CD14-positive monocyte (primary cell): ENCODE measurements at regions not wholly inside any gene's neighbourhood (a gene's known extent, or its start where the extent isn't known, plus 50 kb on each side); places are given as distances from the start of the nearest gene placed in this dataset.

Experiments
- DNase-seq, 3 donors: peaks; one replicate each; pipeline ENCODE4 v3.0.0-alpha.2; 2011 to 2022
- H2AFZ ChIP-seq: 2 replicates; pipeline ENCODE4 v1.6.0; 2012; ENCODE audit warnings: mild to moderate bottlenecking, low read depth, low read length, inconsistent platforms; ENCODE audit not compliant: insufficient read depth, poor library complexity, severe bottlenecking
- H3K27ac ChIP-seq, 2 donors: 1 replicate in 1 of 2; 2 replicates in 1 of 2; pipeline ENCODE4 v1.5.1; 2012 to 2013; ENCODE audit warnings: low read length in 2 of 2, control low read depth in 1 of 2, inconsistent platforms in 1 of 2, low read depth in 1 of 2, mild to moderate bottlenecking in 1 of 2
- H3K27me3 ChIP-seq, 2 donors: one replicate each; pipeline versions ENCODE4 v1.6.0 to v1.6.1; 2011 to 2013; ENCODE audit warnings: low read length in 2 of 2; ENCODE audit not compliant: control insufficient read depth in 2 of 2, insufficient read depth in 2 of 2
- H3K36me3 ChIP-seq, 2 donors: replicated peaks in 1 of 2; 1 replicate in 1 of 2; 2 replicates in 1 of 2; pipeline versions ENCODE4 v1.5.1 to v1.6.1; 2012 to 2013; ENCODE audit warnings: low read length in 2 of 2, control low read depth in 1 of 2, inconsistent platforms in 1 of 2, mild to moderate bottlenecking in 1 of 2; ENCODE audit not compliant: insufficient read depth in 2 of 2, control insufficient read depth in 1 of 2
- H3K4me1 ChIP-seq, 2 donors: 1 replicate in 1 of 2; 2 replicates in 1 of 2; pipeline versions ENCODE4 v1.5.1 to v1.6.1; 2012 to 2013; ENCODE audit warnings: low read length in 2 of 2, control low read depth in 1 of 2, inconsistent platforms in 1 of 2, mild to moderate bottlenecking in 1 of 2, moderate library complexity in 1 of 2; ENCODE audit not compliant: insufficient read depth in 2 of 2, control insufficient read depth in 1 of 2
- H3K4me2 ChIP-seq: replicated peaks from 2 replicates; pipeline ENCODE3; 2012; ENCODE audit warnings: low read length, moderate library complexity, mild to moderate bottlenecking; ENCODE audit not compliant: poor library complexity, severe bottlenecking; ENCODE audit errors: extremely low read depth
- H3K4me3 ChIP-seq, 3 experiments: fragments of 200-600 bp in 1 of 3; sonication (generic) in 1 of 3; replicated peaks in 1 of 3; 1 replicate in 2 of 3; 2 replicates in 1 of 3; pipeline ENCODE4 v1.5.1; 2011 to 2013; ENCODE audit warnings: low read length in 3 of 3, mild to moderate bottlenecking in 3 of 3, control low read depth in 2 of 3, low read depth in 2 of 3, inconsistent platforms in 1 of 3, moderate library complexity in 1 of 3
- H3K79me2 ChIP-seq: 2 replicates; pipeline ENCODE4 v1.6.0; 2012; ENCODE audit warnings: mild to moderate bottlenecking, control low read depth, inconsistent platforms, low read length, moderate library complexity; ENCODE audit not compliant: insufficient read depth
- H3K9ac ChIP-seq: 2 replicates; pipeline ENCODE4 v1.6.0; 2017; ENCODE audit warnings: low read length, mild to moderate bottlenecking; ENCODE audit not compliant: insufficient read depth, poor library complexity, severe bottlenecking
- H3K9me3 ChIP-seq, 2 donors: replicated peaks in 1 of 2; 1 replicate in 1 of 2; 2 replicates in 1 of 2; pipeline versions ENCODE4 v1.5.1 to v1.6.1; 2012 to 2013; ENCODE audit warnings: low read length in 2 of 2, control low read depth in 1 of 2; ENCODE audit not compliant: control insufficient read depth in 1 of 2, insufficient read depth in 1 of 2
- H4K20me1 ChIP-seq: 2 replicates; pipeline ENCODE4 v1.6.0; 2012; ENCODE audit warnings: mild to moderate bottlenecking, low read length, control low read depth, moderate library complexity; ENCODE audit not compliant: insufficient read depth
- H3K27ac Mint-ChIP-seq, 7 donors: one replicate each; pipeline ENCODE4 v1.8.0; 2020; ENCODE audit warnings: mild to moderate bottlenecking in 7 of 7, mixed read lengths in 7 of 7, moderate library complexity in 6 of 7, inconsistent platforms in 2 of 7
- H3K27me3 Mint-ChIP-seq, 3 donors: one replicate each; pipeline ENCODE4 v1.8.0; 2021 to 2022; ENCODE audit warnings: low read depth in 3 of 3, mild to moderate bottlenecking in 3 of 3, mixed read lengths in 3 of 3, moderate library complexity in 3 of 3, inconsistent platforms in 1 of 3
- H3K36me3 Mint-ChIP-seq, 2 donors: one replicate each; pipeline ENCODE4 v1.8.0; 2020; ENCODE audit warnings: mixed read lengths in 2 of 2, inconsistent platforms in 1 of 2, mild to moderate bottlenecking in 1 of 2
- H3K4me1 Mint-ChIP-seq: one replicate; pipeline ENCODE4 v1.8.0; 2020; ENCODE audit warnings: mild to moderate bottlenecking, mixed read lengths
- H3K4me3 Mint-ChIP-seq, 2 donors: one replicate each; pipeline ENCODE4 v1.8.0; 2020; ENCODE audit warnings: mild to moderate bottlenecking in 2 of 2, mixed read lengths in 2 of 2, moderate library complexity in 1 of 2
- H3K9me3 Mint-ChIP-seq, 7 donors: one replicate each; pipeline ENCODE4 v1.8.0; 2020 to 2022; ENCODE audit warnings: mixed read lengths in 7 of 7, mild to moderate bottlenecking in 6 of 7, moderate library complexity in 6 of 7, inconsistent platforms in 2 of 7
- CTCF ChIP-seq: fragments of 200-600 bp; IDR thresholded peaks from one replicate; pipeline ENCODE4 v1.8.0; 2022; ENCODE audit warnings: antibody characterized with exemption, mild to moderate bottlenecking
- WGBS: methylation state at CpG from one replicate; pipeline ENCODE4 v1.1.5; 2013; ENCODE audit warnings: missing lambda C conversion rate; ENCODE audit not compliant: insufficient coverage; 5-methylcytosine and 5-hydroxymethylcytosine counted together
- intact Hi-C, 2 donors: fragments of 100-400 bp; cut with micrococcal nuclease; formaldehyde crosslinking; loops; one replicate each; pipeline versions ENCODE4 v1.15.0 to v1.15.1; 2023

- no peaks in the 10 kb centered on the region for H3K27me3 Mint-ChIP-seq
- no peaks in the 10 kb centered on the region for H4K20me1 ChIP-seq
- H3K4me2 ChIP-seq, result no peak overlapping the region
- H3K36me3 ChIP-seq, result no peaks in the 10 kb centered on the region
- H3K4me1 ChIP-seq, result no peaks in the 10 kb centered on the region
- intact Hi-C loops, result no loop called here
- no peak for DNase-seq
- no peak overlapping the region for H3K4me3 ChIP-seq
- no peaks in the 10 kb centered on the region for H3K27me3 ChIP-seq
- H3K4me3 Mint-ChIP-seq, result no peak overlapping the region
- no peaks in the 10 kb centered on the region for H3K9me3 ChIP-seq
- H3K27ac ChIP-seq, result no peak overlapping the region
- TF ChIP-seq CTCF, result no peak
- H3K9me3 Mint-ChIP-seq, result peaks cover 0 to 6% (median 2%) of the 10 kb centered on the region in 7 donors
- WGBS, result 83% methylated on average over 1 of the region's 3 CpGs
- no peaks in the 10 kb centered on the region for H3K79me2 ChIP-seq
- no peaks in the 10 kb centered on the region for H3K4me1 Mint-ChIP-seq
- H2AFZ ChIP-seq, result no peak overlapping the region
- H3K9ac ChIP-seq, result no peak overlapping the region
- no peak overlapping the region for H3K27ac Mint-ChIP-seq
- H3K36me3 Mint-ChIP-seq, result no peaks in the 10 kb centered on the region
Observed at GRCh38 chr4:154998284-154998683, 210.2 kb upstream of the NPY2R start.

DNA sequence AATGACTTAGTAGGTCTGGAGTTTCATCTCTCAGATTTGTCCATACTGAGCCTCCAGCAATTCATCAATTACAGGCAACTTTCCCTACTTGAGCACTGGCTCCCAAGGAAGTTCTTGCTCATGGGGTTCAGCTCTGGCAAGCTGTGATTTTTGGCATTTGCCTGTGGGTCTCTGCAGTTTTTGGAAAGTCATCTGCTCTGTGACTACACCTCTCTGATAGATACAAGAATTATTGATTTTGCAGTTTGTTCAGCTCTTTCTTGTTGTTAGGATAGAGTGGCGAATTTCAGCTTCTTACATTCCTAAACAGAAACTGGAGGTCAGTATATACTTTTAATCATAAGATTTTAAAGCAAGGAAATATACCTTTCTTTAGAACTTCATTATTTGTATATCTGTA lies 209.7 kb upstream of the NPY2R start:
- no peak overlapping the region for H2AFZ ChIP-seq
- H3K36me3 Mint-ChIP-seq, result no peaks in the 10 kb centered on the region
- no peak overlapping the region for H3K4me3 Mint-ChIP-seq
- H3K4me1 Mint-ChIP-seq, result no peaks in the 10 kb centered on the region
- H3K36me3 ChIP-seq, result no peaks in the 10 kb centered on the region
- H3K27ac Mint-ChIP-seq, result no peak overlapping the region
- no peak overlapping the region for H3K4me3 ChIP-seq
- no peaks in the 10 kb centered on the region for H3K27me3 ChIP-seq
- H3K27ac ChIP-seq, result no peak overlapping the region
- no peak overlapping the region for H3K9ac ChIP-seq
- TF ChIP-seq CTCF, result no peak
- H3K9me3 Mint-ChIP-seq, result peaks cover 0 to 6% (median 2%) of the 10 kb centered on the region in 7 donors
- H3K79me2 ChIP-seq, result no peaks in the 10 kb centered on the region
- H3K4me1 ChIP-seq, result no peaks in the 10 kb centered on the region
- intact Hi-C loops, result no loop called here
- H3K9me3 ChIP-seq, result no peaks in the 10 kb centered on the region
- no peak for DNase-seq
- H4K20me1 ChIP-seq, result no peaks in the 10 kb centered on the region
- WGBS, result no CpG with 5 or more reads among the region's 1 CpG
- H3K4me2 ChIP-seq, result no peak overlapping the region
- no peaks in the 10 kb centered on the region for H3K27me3 Mint-ChIP-seq
